GM12878 (cell line): ENCODE measurements at regions not wholly inside any gene's neighbourhood (a gene's known extent, or its start where the extent isn't known, plus 50 kb on each side); places are given as distances from the start of the nearest gene placed in this dataset.

Source experiments
- ATAC-seq: fragments of 200-7000 bp; cut with Tn5 transposase; 3 replicates; pipeline ENCODE4 v1.9.1; 2020; ENCODE audit warnings: mild to moderate bottlenecking, moderate library complexity
- BruUV-seq: library from RNA; stranded (reverse); fragments of 400-500 nt; replicated peaks from 2 replicates; lab custom pipeline; 2021; lab: Mats Ljungman, UMichigan
- CTCF ChIA-PET: fragments of 300-600 bp; sonication (Branson Sonifier 250); formaldehyde crosslinking; extraction: SDS; loops from one replicate; lab custom pipeline; 2021; ENCODE audit warnings: inconsistent platforms; lab: Yijun Ruan, JAX
- POLR2A ChIA-PET: fragments of 350-600 bp; formaldehyde crosslinking; extraction: SDS; loops from one replicate; lab custom pipeline; 2021; ENCODE audit warnings: inconsistent platforms; lab: Charles Lee
- RAD21 ChIA-PET: fragments of 300-600 bp; sonication (Branson Sonifier 250); formaldehyde crosslinking; loops from one replicate; lab custom pipeline; 2023; ENCODE audit warnings: antibody characterized with exemption; ENCODE audit not compliant: unreplicated experiment; lab: Charles Lee
- SMC1A ChIA-PET: fragments of 300-600 bp; sonication (Branson Sonifier 250); formaldehyde crosslinking; loops from one replicate; lab custom pipeline; 2023; ENCODE audit not compliant: unreplicated experiment, uncharacterized antibody; lab: Charles Lee
- DNase-seq: peaks from one replicate; pipeline ENCODE4 v3.0.0-alpha.2; 2011; ENCODE audit warnings: low read depth, low spot score
- FAIRE-seq: peaks from 3 replicates; lab custom pipeline; 2011; peaks lifted over from hg19 to GRCh38; lab: Jason Lieb, UNC
- H2AFZ ChIP-seq: 2 replicates; pipeline ENCODE4 v1.6.0; 2011; ENCODE audit warnings: low read depth, low read length, control low read depth; ENCODE audit not compliant: control insufficient read depth
- H3K27ac ChIP-seq: 2 replicates; pipeline ENCODE4 v1.5.1; 2011; ENCODE audit warnings: control low read depth; ENCODE audit not compliant: control insufficient read depth, insufficient read depth
- H3K27me3 ChIP-seq, 2 experiments: replicated peaks in 1 of 2; 2 replicates each; pipeline versions ENCODE4 v1.6.0 to v1.6.1; 2011; ENCODE audit warnings: low read length in 1 of 2; ENCODE audit not compliant: control insufficient read depth in 2 of 2, insufficient read depth in 2 of 2
- H3K36me3 ChIP-seq, 2 experiments: 2 replicates each; pipeline ENCODE4 v1.5.1; 2011; ENCODE audit warnings: low read length in 1 of 2; ENCODE audit not compliant: control insufficient read depth in 2 of 2, insufficient read depth in 2 of 2
- H3K4me1 ChIP-seq: 2 replicates; pipeline ENCODE4 v1.6.1; 2011; ENCODE audit warnings: mild to moderate bottlenecking, low read length, moderate library complexity, mixed read lengths; ENCODE audit not compliant: control insufficient read depth, insufficient read depth
- H3K4me2 ChIP-seq: 2 replicates; pipeline ENCODE4 v1.6.0; 2011; ENCODE audit warnings: control low read depth; ENCODE audit not compliant: control insufficient read depth, insufficient read depth
- H3K4me3 ChIP-seq: fragments of 200-600 bp; sonication (generic); 2 replicates; pipeline ENCODE4 v1.5.1; 2016
- H3K79me2 ChIP-seq: 2 replicates; pipeline ENCODE4 v1.6.0; 2011; ENCODE audit warnings: low read length; ENCODE audit not compliant: control insufficient read depth, insufficient read depth
- H3K9ac ChIP-seq: 2 replicates; pipeline ENCODE4 v1.8.0; 2011; ENCODE audit warnings: low read length, control low read depth, mixed read lengths; ENCODE audit not compliant: control insufficient read depth, insufficient read depth
- H3K9me3 ChIP-seq: replicated peaks from 3 replicates; pipeline ENCODE4 v1.5.1; 2011; ENCODE audit warnings: mild to moderate bottlenecking, low read length; ENCODE audit not compliant: control insufficient read depth, insufficient read depth
- H4K20me1 ChIP-seq: 2 replicates; pipeline ENCODE4 v1.6.0; 2011; ENCODE audit not compliant: control insufficient read depth, insufficient read depth
- EED ChIP-seq: sonication (generic); IDR thresholded peaks from 2 replicates; pipeline ENCODE4 v1.6.1; 2016; ENCODE audit warnings: antibody characterized with exemption, low read depth
- EP300 ChIP-seq, 2 experiments: fragments of 150-350 bp in 1 of 2; IDR thresholded peaks; 2 replicates each; pipeline ENCODE4 v1.6.1; 2011 to 2012; ENCODE audit warnings: low read depth in 2 of 2, low read length in 2 of 2, borderline replicate concordance in 1 of 2, improper control_type of control experiment in 1 of 2, inconsistent platforms in 1 of 2; ENCODE audit not compliant: control insufficient read depth in 1 of 2
- HDAC2 ChIP-seq: fragments of 200-600 bp; sonication (generic); IDR thresholded peaks from 2 replicates; pipeline ENCODE4 v1.6.1; 2017
- LARP7 ChIP-seq: fragments of 450-650 bp; IDR thresholded peaks from 2 replicates; pipeline ENCODE4 v1.6.1; 2017; ENCODE audit warnings: mild to moderate bottlenecking
- NRF1 ChIP-seq: conservative IDR thresholded peaks from 2 replicates; pipeline ENCODE4 v1.6.1; 2011; ENCODE audit warnings: mild to moderate bottlenecking, low read depth, low read length, improper control_type of control experiment
- PAX8 ChIP-seq: fragments of 450-650 bp; IDR thresholded peaks from 2 replicates; pipeline ENCODE4 v1.6.1; 2017; ENCODE audit warnings: mild to moderate bottlenecking, moderate library complexity
- POLR2AphosphoS2 ChIP-seq: IDR thresholded peaks from 2 replicates; pipeline ENCODE4 v1.6.1; 2011; ENCODE audit warnings: low read depth, mild to moderate bottlenecking, low read length, improper control_type of control experiment, moderate library complexity
- SIN3A ChIP-seq: IDR thresholded peaks from 2 replicates; pipeline ENCODE4 v1.6.1; 2012; ENCODE audit warnings: low read depth, low read length, improper control_type of control experiment
- SUPT20H ChIP-seq: IDR thresholded peaks from 2 replicates; pipeline ENCODE4 v1.6.1; 2011; ENCODE audit warnings: low read depth, mild to moderate bottlenecking, low read length, moderate library complexity, borderline replicate concordance; ENCODE audit not compliant: control insufficient read depth
- TBL1XR1 ChIP-seq: IDR thresholded peaks from 2 replicates; pipeline ENCODE4 v1.6.1; 2012; ENCODE audit warnings: low read depth, low read length, improper control_type of control experiment
- TCF7 ChIP-seq: IDR thresholded peaks from 2 replicates; pipeline ENCODE4 v1.6.1; 2014; ENCODE audit warnings: antibody characterized with exemption, borderline replicate concordance
- ZNF384 ChIP-seq: IDR thresholded peaks from 2 replicates; pipeline ENCODE4 v1.6.1; 2012; ENCODE audit warnings: low read depth, mild to moderate bottlenecking, low read length, improper control_type of control experiment, borderline replicate concordance
- ZNF622 ChIP-seq: fragments of 450-650 bp; IDR thresholded peaks from 2 replicates; pipeline ENCODE4 v1.6.1; 2017; ENCODE audit warnings: mild to moderate bottlenecking, inconsistent platforms
- WGBS: methylation state at CpG from one replicate; pipeline ENCODE4 v1.1.6; 2016; ENCODE audit warnings: low lambda C conversion rate; ENCODE audit not compliant: insufficient replicate concordance, insufficient coverage; ENCODE audit errors: missing lambda C conversion rate; 5-methylcytosine and 5-hydroxymethylcytosine counted together
- in situ Hi-C: fragments of 300-500 bp; cut with MboI; formaldehyde crosslinking; loops from 9 replicates; pipeline ENCODE4 v1.14.3; 2018; ENCODE audit warnings: mixed read lengths
- intact Hi-C: fragments of 100-400 bp; cut with micrococcal nuclease; formaldehyde crosslinking; loops from one replicate; pipeline ENCODE4 v1.14.2; 2022; ENCODE audit not compliant: unreplicated experiment
- TF ChIP-seq, protein P1 (sequence below): IDR thresholded peaks from 2 replicates; pipeline ENCODE4 v1.6.1; 2012; ENCODE audit warnings: low read length, inconsistent platforms
- TF ChIP-seq, protein P2 (sequence below): fragments of 450-650 bp; formaldehyde crosslinking; IDR thresholded peaks from 2 replicates; pipeline ENCODE4 v1.5.0; 2022; ENCODE audit warnings: mild to moderate bottlenecking, missing genetic modification characterization

DNA sequence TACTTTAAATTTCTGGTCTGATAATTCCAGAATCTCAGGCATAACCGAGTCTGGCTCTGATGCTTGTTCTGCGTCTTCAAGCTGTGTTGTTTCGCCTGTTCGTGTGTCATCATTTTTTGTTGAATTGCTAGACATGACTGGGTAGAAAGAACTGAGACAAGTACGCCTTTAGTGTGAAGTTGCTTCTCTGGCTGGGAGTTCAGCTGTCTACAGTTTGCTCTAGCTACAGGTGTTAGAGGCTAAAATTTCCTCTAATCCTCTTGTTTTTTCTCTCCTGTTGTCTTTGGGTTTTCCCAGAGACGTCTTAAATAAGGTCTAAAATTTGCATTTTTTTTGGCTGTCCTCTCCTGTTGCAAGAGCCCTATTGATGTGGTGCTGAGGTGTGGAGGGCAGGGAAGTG lies 100.3 kb downstream of the FAM50B start (continued):
- no peak for TF ChIP-seq POLR2AphosphoS2
- no peak for TF ChIP-seq LARP7
- no peak for TF ChIP-seq SUPT20H
- TF ChIP-seq SIN3A: no peak
- TF ChIP-seq TCF7: no peak
- no peak for TF ChIP-seq NRF1
- no peak for TF ChIP-seq TBL1XR1
- TF ChIP-seq, protein P1, sequence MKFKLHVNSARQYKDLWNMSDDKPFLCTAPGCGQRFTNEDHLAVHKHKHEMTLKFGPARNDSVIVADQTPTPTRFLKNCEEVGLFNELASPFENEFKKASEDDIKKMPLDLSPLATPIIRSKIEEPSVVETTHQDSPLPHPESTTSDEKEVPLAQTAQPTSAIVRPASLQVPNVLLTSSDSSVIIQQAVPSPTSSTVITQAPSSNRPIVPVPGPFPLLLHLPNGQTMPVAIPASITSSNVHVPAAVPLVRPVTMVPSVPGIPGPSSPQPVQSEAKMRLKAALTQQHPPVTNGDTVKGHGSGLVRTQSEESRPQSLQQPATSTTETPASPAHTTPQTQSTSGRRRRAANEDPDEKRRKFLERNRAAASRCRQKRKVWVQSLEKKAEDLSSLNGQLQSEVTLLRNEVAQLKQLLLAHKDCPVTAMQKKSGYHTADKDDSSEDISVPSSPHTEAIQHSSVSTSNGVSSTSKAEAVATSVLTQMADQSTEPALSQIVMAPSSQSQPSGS: no peak
- TF ChIP-seq PAX8: no peak
- TF ChIP-seq EP300 (IDR thresholded peaks at IDR 0.05; ENCODE audit: borderline replicate concordance in 1 of 2, control insufficient read depth in 1 of 2, low read depth in 2 of 2, low read length in 2 of 2): no peak
- TF ChIP-seq ZNF384: no peak

DNA sequence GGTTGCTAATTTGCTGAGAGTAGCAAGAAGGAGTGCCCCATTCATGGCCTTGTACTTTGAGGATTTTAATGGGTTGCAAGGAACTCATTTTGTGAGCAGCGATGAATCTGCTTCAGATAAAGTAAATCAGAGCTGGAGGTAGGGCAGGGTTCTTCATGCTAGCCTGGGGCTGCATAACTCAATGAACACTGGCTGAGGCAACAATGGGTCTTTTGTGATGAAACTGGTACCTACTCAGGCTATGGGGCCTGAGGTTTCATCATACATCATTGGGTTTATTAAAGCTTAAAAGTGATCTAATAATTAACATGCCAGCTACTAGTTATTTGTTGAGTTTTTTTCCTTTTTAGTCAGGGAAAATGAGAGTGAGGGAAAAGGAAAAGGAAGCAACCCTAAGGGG lies 106.9 kb downstream of the FAM50B start:
- Histone ChIP-seq H3K36me3 (no peaks in the 10 kb centered on the region), H3K4me3 (no peak overlapping the region), H4K20me1 (no peaks in the 10 kb centered on the region), H3K27me3 (no peaks in the 10 kb centered on the region; a peak in 1 of 4 replicates), H3K79me2 (no peaks in the 10 kb centered on the region), H3K4me2 (no peak overlapping the region), H3K9me3 (no peaks in the 10 kb centered on the region; the same call in 1 of the 3 replicates), H2AFZ (no peak overlapping the region), H3K9ac (no peak overlapping the region), H3K27ac (no peak overlapping the region), H3K4me1 (no peaks in the 10 kb centered on the region)
- ChIA-PET CTCF (no interaction called here), SMC1A (interaction anchor here (0.9 kb wide), 1 partner anchor 23 kb away, joined by 3 read pairs; no protein-coding TSS in a partner anchor), POLR2A (no interaction called here), RAD21 (no interaction called here)
- WGBS: 92% methylated on average over 1 of the region's 1 CpG
- no TSS peak for BruUV-seq
- ATAC-seq: no peak
- TF ChIP-seq EED: no peak
- TF ChIP-seq, protein P2, sequence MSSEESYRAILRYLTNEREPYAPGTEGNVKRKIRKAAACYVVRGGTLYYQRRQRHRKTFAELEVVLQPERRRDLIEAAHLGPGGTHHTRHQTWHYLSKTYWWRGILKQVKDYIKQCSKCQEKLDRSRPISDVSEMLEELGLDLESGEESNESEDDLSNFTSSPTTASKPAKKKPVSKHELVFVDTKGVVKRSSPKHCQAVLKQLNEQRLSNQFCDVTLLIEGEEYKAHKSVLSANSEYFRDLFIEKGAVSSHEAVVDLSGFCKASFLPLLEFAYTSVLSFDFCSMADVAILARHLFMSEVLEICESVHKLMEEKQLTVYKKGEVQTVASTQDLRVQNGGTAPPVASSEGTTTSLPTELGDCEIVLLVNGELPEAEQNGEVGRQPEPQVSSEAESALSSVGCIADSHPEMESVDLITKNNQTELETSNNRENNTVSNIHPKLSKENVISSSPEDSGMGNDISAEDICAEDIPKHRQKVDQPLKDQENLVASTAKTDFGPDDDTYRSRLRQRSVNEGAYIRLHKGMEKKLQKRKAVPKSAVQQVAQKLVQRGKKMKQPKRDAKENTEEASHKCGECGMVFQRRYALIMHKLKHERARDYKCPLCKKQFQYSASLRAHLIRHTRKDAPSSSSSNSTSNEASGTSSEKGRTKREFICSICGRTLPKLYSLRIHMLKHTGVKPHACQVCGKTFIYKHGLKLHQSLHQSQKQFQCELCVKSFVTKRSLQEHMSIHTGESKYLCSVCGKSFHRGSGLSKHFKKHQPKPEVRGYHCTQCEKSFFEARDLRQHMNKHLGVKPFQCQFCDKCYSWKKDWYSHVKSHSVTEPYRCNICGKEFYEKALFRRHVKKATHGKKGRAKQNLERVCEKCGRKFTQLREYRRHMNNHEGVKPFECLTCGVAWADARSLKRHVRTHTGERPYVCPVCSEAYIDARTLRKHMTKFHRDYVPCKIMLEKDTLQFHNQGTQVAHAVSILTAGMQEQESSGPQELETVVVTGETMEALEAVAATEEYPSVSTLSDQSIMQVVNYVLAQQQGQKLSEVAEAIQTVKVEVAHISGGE: no peak
- no peak for TF ChIP-seq ZNF622
- no peak for TF ChIP-seq HDAC2
- intact Hi-C loops: no loop called here
- FAIRE-seq: no peak
- in situ Hi-C loops: no loop called here
- no peak for DNase-seq
